ACC112 (cell line): ENCODE measurements at regions not wholly inside any gene's neighbourhood (a gene's known extent, or its start where the extent isn't known, plus 50 kb on each side); places are given as distances from the start of the nearest gene placed in this dataset.
"Not testable (repeated sequence)": the region's sequence is repeated elsewhere in the genome, so short reads cannot be mapped to it uniquely, and the experiment has no call there.

Source experiments
- H2AFZ ChIP-seq: fragments of 200-600 bp; sonication (generic); one replicate; pipeline ENCODE4 v1.6.0; 2017; ENCODE audit warnings: antibody characterized with exemption, low read length; ENCODE audit not compliant: unreplicated experiment
- H3K27ac ChIP-seq: fragments of 200-600 bp; sonication (generic); 2 replicates; pipeline ENCODE4 v1.5.1; 2014; ENCODE audit warnings: low read depth, mild to moderate bottlenecking, antibody characterized with exemption, low read length, moderate library complexity
- H3K27me3 ChIP-seq: fragments of 200-600 bp; sonication (generic); 2 replicates; pipeline ENCODE4 v1.6.1; 2014; ENCODE audit warnings: mild to moderate bottlenecking, antibody characterized with exemption, low read length, moderate library complexity, mixed read lengths; ENCODE audit not compliant: insufficient read depth
- H3K36me3 ChIP-seq: fragments of 200-600 bp; sonication (generic); 2 replicates; pipeline ENCODE4 v1.6.1; 2016; ENCODE audit warnings: mild to moderate bottlenecking, antibody characterized with exemption, low read length, moderate library complexity, mixed read lengths; ENCODE audit not compliant: insufficient read depth
- H3K4me1 ChIP-seq: fragments of 200-600 bp; sonication (generic); one replicate; pipeline ENCODE4 v1.6.1; 2016; ENCODE audit warnings: low read length, mixed read lengths; ENCODE audit not compliant: insufficient read depth, unreplicated experiment, control insufficient read depth
- H3K4me3 ChIP-seq: fragments of 200-600 bp; sonication (generic); 2 replicates; pipeline ENCODE4 v1.5.1; 2014; ENCODE audit warnings: mild to moderate bottlenecking, low read depth, low read length
- H3K79me2 ChIP-seq: fragments of 200-600 bp; sonication (generic); one replicate; pipeline ENCODE4 v1.6.0; 2016; ENCODE audit warnings: low read length; ENCODE audit not compliant: control insufficient read depth, unreplicated experiment, insufficient read depth

DNA sequence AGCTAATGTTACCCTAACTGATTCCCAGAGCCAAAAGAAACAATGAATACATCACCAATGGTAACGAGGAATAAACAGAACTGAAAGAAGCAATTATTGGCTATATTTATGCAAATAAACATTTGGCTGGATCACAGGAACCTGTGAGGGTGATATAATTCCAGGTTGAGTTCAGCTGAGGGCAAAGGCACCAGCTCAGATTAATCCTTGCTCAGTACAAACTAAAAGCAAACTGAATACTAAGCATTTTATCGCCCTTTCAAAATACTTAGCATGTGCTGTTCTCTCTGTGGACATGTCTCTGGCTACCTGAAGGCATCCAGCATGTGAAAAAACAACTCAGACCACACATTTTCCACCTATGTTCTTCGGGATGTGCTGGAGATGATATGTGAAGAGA, 791.7 kb downstream of the METTL4 start:
- no peaks in the 10 kb centered on the region for H3K79me2 ChIP-seq
- no peak overlapping the region for H3K4me3 ChIP-seq
- H3K36me3 ChIP-seq: no peaks in the 10 kb centered on the region
- no peak overlapping the region for H3K27ac ChIP-seq
- no peaks in the 10 kb centered on the region for H3K27me3 ChIP-seq
- H2AFZ ChIP-seq: no peak overlapping the region
- no peaks in the 10 kb centered on the region for H3K4me1 ChIP-seq

DNA sequence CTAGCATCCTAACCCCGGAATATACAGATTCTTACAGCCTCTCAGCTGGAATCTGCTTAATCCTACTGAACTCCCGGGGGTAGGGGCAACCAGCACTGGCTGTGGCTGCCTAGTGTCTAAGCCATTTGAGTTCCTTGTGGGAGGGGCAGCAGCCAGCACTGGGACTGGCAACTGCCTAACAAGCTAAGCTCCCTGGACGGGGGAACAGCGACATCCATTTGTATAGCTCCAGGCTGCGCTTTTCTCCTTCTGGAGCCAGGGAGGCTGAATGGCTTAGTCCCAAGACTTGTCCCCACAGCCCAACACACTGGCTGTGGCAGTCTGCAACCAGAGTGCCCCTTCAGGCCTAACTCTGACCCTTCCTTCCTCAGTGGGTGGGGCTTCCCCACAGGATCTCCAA, 787.2 kb downstream of the METTL4 start:
- no peak overlapping the region for H2AFZ ChIP-seq
- H3K36me3 ChIP-seq: no peaks in the 10 kb centered on the region
- H3K4me1 ChIP-seq: no peaks in the 10 kb centered on the region
- H3K27ac ChIP-seq: no peak overlapping the region
- no peaks in the 10 kb centered on the region for H3K27me3 ChIP-seq
- H3K79me2 ChIP-seq: no peaks in the 10 kb centered on the region
- H3K4me3 ChIP-seq: no peak overlapping the region

DNA sequence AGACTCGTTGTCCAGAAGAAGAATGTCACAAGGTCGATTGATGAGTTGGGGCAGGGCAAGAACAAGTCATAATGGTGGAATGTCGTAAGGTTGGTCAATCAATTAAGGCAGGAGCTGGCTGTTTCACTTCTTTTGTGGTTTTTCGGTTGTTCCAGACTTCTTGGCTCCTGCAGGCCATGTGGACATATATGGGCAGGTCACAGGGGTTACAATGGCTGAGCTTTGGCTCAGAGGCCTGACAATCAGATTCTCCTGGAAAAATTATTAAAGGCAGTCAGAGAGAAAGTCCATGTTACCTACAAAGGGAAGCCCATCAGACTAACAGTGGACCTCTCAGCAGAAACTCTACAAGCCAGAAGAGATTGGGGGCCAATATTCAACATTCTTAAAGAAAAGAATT, 785.3 kb downstream of the METTL4 start:
- H2AFZ ChIP-seq, H3K27me3 ChIP-seq, H3K4me1 ChIP-seq, H3K27ac ChIP-seq, H3K36me3 ChIP-seq, H3K79me2 ChIP-seq, H3K4me3 ChIP-seq: not testable (repeated sequence)

DNA sequence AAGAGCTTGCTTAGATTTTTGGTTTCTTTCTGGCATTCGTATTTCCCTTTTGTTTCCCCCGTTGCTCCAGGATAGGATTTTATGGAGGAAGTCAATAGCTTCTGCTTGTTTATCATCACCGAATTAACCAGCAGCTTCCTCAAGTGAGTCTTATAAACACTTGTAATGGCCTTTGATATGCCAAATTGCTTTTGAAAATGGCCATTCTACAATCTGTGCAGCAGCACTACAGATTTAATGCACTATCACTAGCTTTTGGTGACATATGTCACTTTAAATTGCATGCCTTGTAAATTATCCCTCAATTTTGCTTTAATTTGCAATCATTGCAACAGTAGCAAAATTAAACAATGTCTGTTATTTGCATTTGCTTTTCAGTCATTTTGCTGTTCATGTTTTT, 774.7 kb downstream of the METTL4 start:
- Histone ChIP-seq H3K4me1 (no peaks in the 10 kb centered on the region), H3K79me2 (no peaks in the 10 kb centered on the region)

DNA sequence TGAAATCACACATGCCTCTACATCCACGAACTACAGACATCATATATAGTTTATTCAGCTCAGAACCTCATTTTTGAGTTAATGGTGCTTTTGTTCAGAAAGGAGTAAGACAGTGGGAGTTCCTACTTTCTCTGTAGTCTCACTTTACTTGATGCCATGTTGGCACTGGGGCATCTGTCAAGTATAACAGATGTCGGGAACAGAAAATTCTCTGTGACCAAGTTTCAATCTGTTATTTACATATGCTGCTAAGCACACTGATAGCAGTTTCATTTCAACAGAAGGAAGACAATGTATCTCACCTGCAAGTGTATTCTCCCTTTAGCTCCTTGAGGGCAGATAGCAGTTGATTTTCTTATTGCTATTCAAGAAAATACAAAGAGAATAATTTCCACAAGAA, 774.1 kb downstream of the METTL4 start:
- Histone ChIP-seq H3K4me1 (no peaks in the 10 kb centered on the region), H2AFZ (no peak overlapping the region), H3K27me3 (no peaks in the 10 kb centered on the region), H3K79me2 (no peaks in the 10 kb centered on the region), H3K4me3 (no peak overlapping the region), H3K36me3 (no peaks in the 10 kb centered on the region), H3K27ac (no peak overlapping the region)

More for the DNA sequence above, 774.7 kb downstream of the METTL4 start:
- Histone ChIP-seq H3K36me3 (no peaks in the 10 kb centered on the region), H3K4me3 (no peak overlapping the region), H3K27me3 (no peaks in the 10 kb centered on the region), H2AFZ (no peak overlapping the region), H3K27ac (no peak overlapping the region)

DNA sequence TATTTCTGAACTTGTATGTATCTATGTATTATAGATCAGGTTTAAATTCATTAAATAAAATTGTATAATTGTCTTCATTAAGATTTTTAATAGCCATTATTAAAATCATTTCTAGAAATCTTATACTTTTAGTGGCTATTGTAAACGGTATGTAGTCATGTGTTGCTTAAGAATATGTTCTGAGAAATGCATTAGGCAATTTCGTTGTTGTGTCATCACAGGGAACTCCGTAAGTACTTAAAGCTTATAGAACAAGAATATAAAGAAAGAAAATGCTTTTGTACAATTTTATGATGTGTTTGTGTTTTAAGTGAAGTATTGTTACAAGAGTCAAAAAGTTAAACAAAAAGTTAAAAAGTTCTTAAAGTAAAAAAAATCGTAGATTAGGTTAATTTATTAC, 765.8 kb downstream of the METTL4 start:
- Histone ChIP-seq H3K4me1 (no peaks in the 10 kb centered on the region), H3K79me2 (no peaks in the 10 kb centered on the region), H3K36me3 (no peaks in the 10 kb centered on the region), H2AFZ (no peak overlapping the region), H3K4me3 (no peak overlapping the region), H3K27me3 (no peaks in the 10 kb centered on the region), H3K27ac (no peak overlapping the region)

DNA sequence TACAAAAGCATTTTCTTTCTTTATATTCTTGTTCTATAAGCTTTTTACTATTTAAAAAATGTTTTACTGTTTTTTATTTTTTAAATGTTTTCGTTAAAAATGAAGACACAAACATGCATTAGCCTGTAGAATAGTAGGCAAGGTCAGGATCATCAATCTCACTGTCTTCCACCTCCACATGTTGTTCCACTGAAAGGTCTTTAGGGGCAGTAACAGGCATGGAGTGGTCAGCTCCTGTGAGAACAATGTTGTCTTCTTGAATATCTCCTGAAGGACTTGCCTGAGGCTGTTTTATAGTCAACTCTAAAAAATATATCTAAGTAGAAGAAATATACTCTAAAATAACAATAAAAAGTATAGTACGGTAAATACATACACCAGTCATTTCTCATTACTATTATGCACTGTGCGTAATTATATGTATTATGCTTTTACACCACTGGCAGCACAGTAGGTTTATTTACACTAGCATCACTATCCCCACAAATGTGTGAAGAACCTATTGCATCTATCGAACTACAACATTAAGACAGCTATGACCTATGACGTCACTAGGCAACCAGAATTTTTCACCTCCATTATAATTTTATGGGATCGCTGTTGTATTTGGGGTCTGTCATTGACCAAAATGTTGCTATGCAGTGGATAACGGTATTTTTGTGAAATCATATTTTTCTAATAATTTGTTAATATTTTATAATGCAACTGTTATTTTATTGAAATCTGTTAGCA, 764.3 kb downstream of the METTL4 start:
- no peak overlapping the region for H3K27ac ChIP-seq
- no peak overlapping the region for H3K4me3 ChIP-seq
- no peaks in the 10 kb centered on the region for H3K27me3 ChIP-seq
- no peak overlapping the region for H2AFZ ChIP-seq
- no peaks in the 10 kb centered on the region for H3K4me1 ChIP-seq
- H3K36me3 ChIP-seq: no peaks in the 10 kb centered on the region
- H3K79me2 ChIP-seq: no peaks in the 10 kb centered on the region

DNA sequence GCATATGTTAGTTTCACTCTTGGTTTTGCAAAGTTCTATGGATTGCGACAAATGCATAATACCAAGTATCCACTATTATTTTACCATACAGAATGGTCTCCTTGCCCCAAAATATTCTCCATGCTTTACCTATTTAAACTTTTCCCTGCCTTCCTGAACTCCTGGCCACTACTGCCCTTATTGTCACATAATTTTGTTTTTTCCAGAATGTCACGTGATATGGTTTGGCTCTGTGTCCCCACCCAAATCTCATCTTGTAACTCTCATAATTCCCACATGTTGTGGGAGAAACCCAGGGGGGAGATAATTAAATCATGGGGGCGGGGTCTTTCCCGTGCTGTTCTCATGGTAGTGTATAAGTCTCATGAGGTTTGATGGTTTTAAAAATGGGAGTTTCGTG, 760.0 kb downstream of the METTL4 start:
- H3K27me3 ChIP-seq: no peaks in the 10 kb centered on the region

DNA sequence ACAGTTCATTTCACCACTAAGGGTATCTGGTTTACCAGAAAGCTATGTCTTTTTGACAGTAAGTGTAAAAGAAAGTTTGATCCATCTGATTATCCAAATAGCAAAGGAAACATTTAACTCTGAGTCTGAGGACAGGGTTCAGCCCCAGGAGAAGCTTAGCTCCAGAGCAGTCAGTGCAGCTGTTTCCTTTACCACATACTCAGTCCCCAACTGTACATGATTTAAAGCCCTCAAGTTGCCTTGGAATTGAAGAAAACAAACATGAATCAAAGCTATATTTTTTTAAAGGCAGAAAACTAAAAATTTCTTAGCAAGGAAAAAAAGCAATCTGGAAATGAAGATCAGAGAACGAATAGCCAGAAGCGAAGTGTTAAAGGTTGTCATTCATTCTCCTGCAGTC, 746.0 kb downstream of the METTL4 start:
- no peak overlapping the region for H3K4me3 ChIP-seq
- no peaks in the 10 kb centered on the region for H3K27me3 ChIP-seq
- H3K79me2 ChIP-seq: no peaks in the 10 kb centered on the region
- H3K36me3 ChIP-seq: no peaks in the 10 kb centered on the region
- H3K4me1 ChIP-seq: no peaks in the 10 kb centered on the region
- H2AFZ ChIP-seq: no peak overlapping the region
- no peak overlapping the region for H3K27ac ChIP-seq

More for the DNA sequence above, 760.0 kb downstream of the METTL4 start:
- Histone ChIP-seq H3K4me3 (no peak overlapping the region), H3K79me2 (no peaks in the 10 kb centered on the region), H3K36me3 (no peaks in the 10 kb centered on the region), H3K27ac (no peak overlapping the region), H2AFZ (no peak overlapping the region), H3K4me1 (no peaks in the 10 kb centered on the region)

DNA sequence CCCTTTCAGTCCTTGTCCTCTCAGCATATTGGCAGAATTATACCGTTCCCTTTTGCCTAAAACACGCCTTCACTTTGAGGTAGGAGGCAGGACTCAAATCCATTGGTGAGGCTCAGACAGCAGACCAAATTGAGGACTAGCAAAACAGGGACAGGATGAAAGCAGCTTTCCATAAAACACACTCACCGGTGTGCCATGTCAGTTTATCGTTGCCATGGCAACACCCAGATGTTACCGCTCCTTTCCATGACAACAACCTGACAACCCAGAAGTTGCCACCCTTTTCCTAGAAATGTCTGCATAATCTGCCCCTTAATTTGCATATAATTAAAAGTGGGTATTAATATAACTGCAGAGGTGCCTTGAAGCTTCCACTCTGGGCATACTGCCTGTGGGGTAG, 730.4 kb downstream of the METTL4 start:
- no peaks in the 10 kb centered on the region for H3K79me2 ChIP-seq
- no peaks in the 10 kb centered on the region for H3K4me1 ChIP-seq
- H3K36me3 ChIP-seq: no peaks in the 10 kb centered on the region
- H3K27me3 ChIP-seq: no peaks in the 10 kb centered on the region
- no peak overlapping the region for H2AFZ ChIP-seq
- H3K4me3 ChIP-seq: no peak overlapping the region
- no peak overlapping the region for H3K27ac ChIP-seq

DNA sequence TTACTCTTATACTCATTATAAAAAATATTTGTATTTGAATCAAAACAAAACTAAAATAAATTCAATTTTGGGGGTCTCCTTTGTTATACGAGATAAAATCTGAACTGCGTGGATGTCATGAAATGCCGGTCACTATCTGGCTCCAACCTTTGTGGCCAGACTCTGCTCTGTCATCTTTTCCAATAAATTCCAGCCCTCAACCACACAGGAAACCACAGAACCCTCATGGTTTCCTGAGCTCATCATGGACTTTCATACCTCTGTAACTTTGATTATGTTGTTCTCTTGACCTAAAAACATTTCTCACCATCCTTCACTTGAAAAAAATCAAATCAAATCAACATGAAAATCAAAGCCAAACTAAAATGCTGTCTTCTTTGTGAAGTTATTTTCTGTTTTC, 724.7 kb downstream of the METTL4 start:
- Histone ChIP-seq H3K4me1 (no peaks in the 10 kb centered on the region), H3K79me2 (no peaks in the 10 kb centered on the region), H3K27ac (no peak overlapping the region), H3K4me3 (no peak overlapping the region), H3K27me3 (no peaks in the 10 kb centered on the region), H3K36me3 (no peaks in the 10 kb centered on the region), H2AFZ (no peak overlapping the region)
